Sigmoid colon (tissue), 6 donors: ENCODE measurements at regions not wholly inside any gene's neighbourhood (a gene's known extent, or its start where the extent isn't known, plus 50 kb on each side); places are given as distances from the start of the nearest gene placed in this dataset.

Experiments used
- DNase-seq: peaks from one replicate; pipeline ENCODE4 v3.0.0-alpha.2; 2019
- H3K27ac ChIP-seq, 4 donors: fragments of 200-600 bp; sonication (generic); one replicate each; pipeline ENCODE4 v1.5.1; 2016 to 2019; ENCODE audit warnings: mild to moderate bottlenecking in 1 of 4
- H3K27me3 ChIP-seq, 3 donors: fragments of 200-600 bp; sonication (generic); one replicate each; pipeline ENCODE4 v1.5.1; 2019; ENCODE audit warnings: mild to moderate bottlenecking in 1 of 3
- H3K36me3 ChIP-seq, 4 donors: fragments of 200-600 bp; sonication (generic); one replicate each; pipeline ENCODE4 v1.5.1; 2016 to 2019
- H3K4me1 ChIP-seq, 4 donors: fragments of 200-600 bp; sonication (generic); one replicate each; pipeline ENCODE4 v1.5.1; 2017 to 2019
- H3K4me3 ChIP-seq, 4 donors: fragments of 200-600 bp; sonication (generic); one replicate each; pipeline ENCODE4 v1.5.1; 2017 to 2019; ENCODE audit warnings: mild to moderate bottlenecking in 2 of 4, moderate library complexity in 1 of 4
- H3K9me3 ChIP-seq, 4 donors: fragments of 200-600 bp in 3 of 4; sonication (generic) in 3 of 4; one replicate each; pipeline versions ENCODE4 v1.5.1 to v1.6.1; 2013 to 2019
- EP300 ChIP-seq, 4 donors: sonication (generic); formaldehyde crosslinking; IDR thresholded peaks; one replicate each; pipeline ENCODE4 v1.6.1; 2017; ENCODE audit warnings: antibody characterized with exemption in 4 of 4
- POLR2A ChIP-seq, 2 donors: fragments of 450-650 bp; IDR thresholded peaks; one replicate each; pipeline ENCODE4 v1.6.1; 2016; ENCODE audit warnings: antibody characterized with exemption in 2 of 2, mild to moderate bottlenecking in 2 of 2, moderate library complexity in 2 of 2
- POLR2AphosphoS5 ChIP-seq, 4 donors: sonication (generic); formaldehyde crosslinking; IDR thresholded peaks; one replicate each; pipeline ENCODE4 v1.6.1; 2017; ENCODE audit warnings: antibody characterized with exemption in 4 of 4
- WGBS, 2 donors: extraction: QIAGEN DNeasy Blood & Tissue Kit; methylation state at CpG; one replicate each; pipeline ENCODE4 v1.1.7; 2013; 5-methylcytosine and 5-hydroxymethylcytosine counted together
- intact Hi-C: fragments of 100-400 bp; cut with DNase I; formaldehyde crosslinking; loops from one replicate; pipeline ENCODE4 v1.15.1; 2023
- TF ChIP-seq, protein P1 (sequence below), 4 experiments: fragments of 450-650 bp in 3 of 4; fragments of 200-600 bp in 1 of 4; IDR thresholded peaks; one replicate each; pipeline ENCODE4 v1.5.1; 2016 to 2019; ENCODE audit warnings: antibody characterized with exemption in 4 of 4, mild to moderate bottlenecking in 3 of 4, moderate library complexity in 2 of 4
- donor health status: healthy with polysubstance abuse.
- donor health status: healthy.

DNA sequence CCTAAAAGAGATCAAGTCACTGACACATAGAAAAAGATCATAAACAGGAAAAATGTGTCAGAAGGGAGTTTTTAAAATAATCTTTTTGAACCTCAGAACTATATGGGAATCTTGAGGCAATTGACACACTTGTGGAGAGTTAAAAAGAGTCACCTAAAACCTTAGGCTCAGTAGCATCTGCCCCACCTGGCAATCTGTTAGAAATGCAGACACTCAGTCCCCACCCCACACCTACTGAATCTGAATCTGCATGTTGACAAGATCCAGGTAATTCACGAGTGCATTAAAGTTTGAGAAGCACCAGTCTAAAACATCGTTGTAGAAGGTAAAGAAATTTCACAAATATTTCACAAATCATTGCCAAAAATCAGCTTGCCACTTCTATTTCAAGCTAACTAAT, 388.3 kb downstream of the NR2F1-AS1 start:
- intact Hi-C loops, result no loop called here
- TF ChIP-seq, protein P1, sequence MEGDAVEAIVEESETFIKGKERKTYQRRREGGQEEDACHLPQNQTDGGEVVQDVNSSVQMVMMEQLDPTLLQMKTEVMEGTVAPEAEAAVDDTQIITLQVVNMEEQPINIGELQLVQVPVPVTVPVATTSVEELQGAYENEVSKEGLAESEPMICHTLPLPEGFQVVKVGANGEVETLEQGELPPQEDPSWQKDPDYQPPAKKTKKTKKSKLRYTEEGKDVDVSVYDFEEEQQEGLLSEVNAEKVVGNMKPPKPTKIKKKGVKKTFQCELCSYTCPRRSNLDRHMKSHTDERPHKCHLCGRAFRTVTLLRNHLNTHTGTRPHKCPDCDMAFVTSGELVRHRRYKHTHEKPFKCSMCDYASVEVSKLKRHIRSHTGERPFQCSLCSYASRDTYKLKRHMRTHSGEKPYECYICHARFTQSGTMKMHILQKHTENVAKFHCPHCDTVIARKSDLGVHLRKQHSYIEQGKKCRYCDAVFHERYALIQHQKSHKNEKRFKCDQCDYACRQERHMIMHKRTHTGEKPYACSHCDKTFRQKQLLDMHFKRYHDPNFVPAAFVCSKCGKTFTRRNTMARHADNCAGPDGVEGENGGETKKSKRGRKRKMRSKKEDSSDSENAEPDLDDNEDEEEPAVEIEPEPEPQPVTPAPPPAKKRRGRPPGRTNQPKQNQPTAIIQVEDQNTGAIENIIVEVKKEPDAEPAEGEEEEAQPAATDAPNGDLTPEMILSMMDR (IDR thresholded peaks at IDR 0.05), result no peak
- no peak for TF ChIP-seq POLR2A (IDR thresholded peaks at IDR 0.05)
- no peak for TF ChIP-seq POLR2AphosphoS5 (IDR thresholded peaks at IDR 0.05)
- TF ChIP-seq EP300 (IDR thresholded peaks at IDR 0.05), result no peak

DNA sequence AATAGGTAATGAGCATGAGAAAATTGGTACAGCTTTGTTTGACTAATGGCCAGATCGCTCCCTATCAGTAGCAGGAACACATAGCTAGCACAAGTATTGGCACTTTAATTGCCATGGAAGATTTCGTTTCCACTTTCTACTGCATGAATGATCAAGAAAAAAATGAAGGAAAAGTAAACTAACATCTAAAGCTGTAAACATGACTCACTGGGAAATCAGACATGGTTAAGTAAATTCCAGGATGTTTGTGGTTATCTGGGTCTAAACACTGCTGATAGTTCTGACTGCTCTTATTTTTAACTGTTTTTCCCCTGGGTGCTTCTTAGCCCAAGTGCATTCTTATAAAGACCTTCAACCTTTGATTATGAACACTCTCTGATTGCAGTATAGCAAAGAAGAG, 388.9 kb downstream of the NR2F1-AS1 start:
- intact Hi-C loops, result no loop called here
- Histone ChIP-seq H3K27me3 (no peaks in the 10 kb centered on the region), H3K27ac (no peak overlapping the region), H3K36me3 (no peaks in the 10 kb centered on the region), H3K4me3 (no peak overlapping the region), H3K4me1 (no peaks in the 10 kb centered on the region), H3K9me3 (no peaks in the 10 kb centered on the region)
- no peak for DNase-seq
- TF ChIP-seq EP300 (IDR thresholded peaks at IDR 0.05) (no peak), POLR2A (IDR thresholded peaks at IDR 0.05) (no peak), POLR2AphosphoS5 (IDR thresholded peaks at IDR 0.05) (no peak)
- TF ChIP-seq, protein P1 (IDR thresholded peaks at IDR 0.05), result no peak
- 19 to 38% methylated on average over 2 of the region's 2 CpGs for WGBS, 2 donors

More for the DNA sequence above, 388.3 kb downstream of the NR2F1-AS1 start:
- Histone ChIP-seq H3K27me3 (no peaks in the 10 kb centered on the region), H3K27ac (no peak overlapping the region), H3K4me1 (no peaks in the 10 kb centered on the region), H3K4me3 (no peak overlapping the region), H3K9me3 (no peaks in the 10 kb centered on the region), H3K36me3 (no peaks in the 10 kb centered on the region)
- WGBS, 2 donors, result 51 to 68% methylated on average over 2 of the region's 2 CpGs
- no peak for DNase-seq

DNA sequence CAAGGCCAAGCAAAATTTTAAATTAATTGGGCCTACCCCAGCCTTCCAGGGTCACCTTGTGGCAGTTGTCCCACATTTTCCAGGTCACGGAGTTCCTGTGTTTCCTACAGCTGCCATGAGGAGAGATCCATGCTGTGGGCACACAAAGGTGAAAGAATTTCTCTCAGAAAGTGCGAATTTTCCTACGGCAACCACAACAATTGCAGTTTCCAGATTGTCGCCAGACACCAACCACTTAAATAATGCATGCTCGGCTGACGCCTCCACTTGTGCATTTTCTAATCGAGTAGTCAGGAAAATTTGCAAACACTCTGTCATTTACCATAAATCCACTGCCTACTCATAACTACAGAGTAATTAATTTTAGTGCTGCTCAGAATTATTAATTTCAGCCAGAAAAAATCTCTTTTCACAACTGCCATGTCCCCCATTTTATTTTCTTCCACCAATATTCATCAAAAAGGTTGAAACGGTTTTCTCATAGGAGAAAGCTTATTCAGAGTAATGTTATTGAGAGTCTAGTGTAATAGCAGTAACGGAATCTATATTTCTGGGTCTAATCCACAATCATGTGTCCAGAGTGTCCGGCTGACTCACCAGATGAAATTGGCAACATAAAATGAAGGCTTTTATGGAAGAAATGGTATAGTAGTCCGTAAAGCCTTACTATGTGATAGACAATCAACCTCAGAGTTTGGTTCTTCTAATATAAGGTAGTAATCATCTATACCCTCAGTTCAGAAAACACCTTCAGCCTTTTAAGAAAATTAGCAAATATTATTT, 389.8 kb downstream of the NR2F1-AS1 start:
- WGBS, 2 donors, result 83 to 89% methylated on average over 11 of the region's 11 CpGs

DNA sequence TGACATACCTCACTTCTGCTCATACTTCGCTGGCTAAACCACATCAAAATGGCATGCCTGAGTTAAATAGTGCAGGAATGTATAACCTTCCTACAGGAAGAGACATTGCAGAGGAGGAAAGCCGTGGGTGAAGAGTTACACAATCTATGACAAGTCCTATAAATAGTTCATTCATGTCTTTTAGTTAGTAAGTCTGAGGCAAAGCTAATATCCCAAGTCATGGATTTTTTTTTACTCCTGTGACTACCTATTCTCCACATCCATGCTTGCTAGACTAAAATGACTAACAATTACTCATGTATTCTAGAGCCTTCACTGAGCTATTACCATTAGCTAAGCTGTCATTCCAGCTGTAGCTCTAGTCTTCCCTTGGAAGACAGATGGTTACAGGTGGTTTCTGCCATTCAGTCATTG, 391.3 kb downstream of the NR2F1-AS1 start:
- intact Hi-C loops, result no loop called here
- no peak for TF ChIP-seq POLR2A (IDR thresholded peaks at IDR 0.05)
- no peak for TF ChIP-seq EP300 (IDR thresholded peaks at IDR 0.05)
- TF ChIP-seq, protein P1 (IDR thresholded peaks at IDR 0.05), result no peak
- TF ChIP-seq POLR2AphosphoS5 (IDR thresholded peaks at IDR 0.05), result no peak
- no peaks in the 10 kb centered on the region for H3K27me3 ChIP-seq

More for the DNA sequence above, 389.8 kb downstream of the NR2F1-AS1 start:
- Histone ChIP-seq H3K9me3 (no peaks in the 10 kb centered on the region), H3K27me3 (no peaks in the 10 kb centered on the region), H3K4me1 (no peaks in the 10 kb centered on the region), H3K4me3 (no peak overlapping the region), H3K36me3 (no peaks in the 10 kb centered on the region), H3K27ac (no peak overlapping the region)
- TF ChIP-seq EP300 (IDR thresholded peaks at IDR 0.05) (no peak), POLR2AphosphoS5 (IDR thresholded peaks at IDR 0.05) (no peak), POLR2A (IDR thresholded peaks at IDR 0.05) (no peak)
- TF ChIP-seq, protein P1 (IDR thresholded peaks at IDR 0.05), result no peak
- DNase-seq, result no peak
- intact Hi-C loops, result no loop called here

More for the DNA sequence above, 391.3 kb downstream of the NR2F1-AS1 start:
- H3K4me3 ChIP-seq, result no peak overlapping the region
- no peaks in the 10 kb centered on the region for H3K36me3 ChIP-seq
- no peak for DNase-seq
- H3K27ac ChIP-seq, result no peak overlapping the region
- H3K4me1 ChIP-seq, result no peaks in the 10 kb centered on the region
- WGBS, 2 donors, result 54 to 56% methylated on average over 2 of the region's 2 CpGs
- H3K9me3 ChIP-seq, result no peaks in the 10 kb centered on the region
